Neural progenitor cell (in vitro differentiated cells): ENCODE measurements at regions not wholly inside any gene's neighbourhood (a gene's known extent, or its start where the extent isn't known, plus 50 kb on each side); places are given as distances from the start of the nearest gene placed in this dataset. TPM values are rescaled to one million over a fixed set of nuclear protein-coding genes. Genes with fewer than 3 reads are reported as not detected.
"Not testable (repeated sequence)": the region's sequence is repeated elsewhere in the genome, so short reads cannot be mapped to it uniquely, and the experiment has no call there.

Experiments
- DNase-seq: peaks from one replicate; pipeline ENCODE4 v3.0.0-alpha.2; 2016; ENCODE audit warnings: low spot score
- H2AFZ ChIP-seq: fragments of 200-600 bp; sonication (generic); replicated peaks from 2 replicates; pipeline ENCODE4 v1.6.1; 2016; ENCODE audit warnings: antibody characterized with exemption
- H3F3A ChIP-seq: fragments of 200-600 bp; sonication (generic); 2 replicates; pipeline ENCODE4 v1.6.1; 2016; ENCODE audit warnings: antibody characterized with exemption, low read depth
- H3K27ac ChIP-seq: fragments of 200-600 bp; sonication (generic); 2 replicates; pipeline ENCODE4 v1.5.1; 2016; ENCODE audit warnings: mild to moderate bottlenecking
- H3K27me3 ChIP-seq: fragments of 200-600 bp; sonication (generic); 2 replicates; pipeline ENCODE4 v1.6.1; 2016; ENCODE audit warnings: mild to moderate bottlenecking, moderate library complexity
- H3K36me3 ChIP-seq: fragments of 200-600 bp; sonication (generic); 2 replicates; pipeline ENCODE4 v1.5.1; 2016
- H3K4me1 ChIP-seq: fragments of 200-600 bp; sonication (generic); 2 replicates; pipeline ENCODE4 v1.6.1; 2016; ENCODE audit warnings: mixed run types
- H3K4me2 ChIP-seq: fragments of 200-600 bp; sonication (generic); 2 replicates; pipeline ENCODE4 v1.6.1; 2016
- H3K4me3 ChIP-seq: fragments of 200-600 bp; sonication (generic); 2 replicates; pipeline ENCODE4 v1.5.1; 2016
- H3K79me2 ChIP-seq: fragments of 200-600 bp; sonication (generic); 2 replicates; pipeline ENCODE4 v1.6.1; 2016; ENCODE audit warnings: low read depth
- H3K9ac ChIP-seq: fragments of 200-600 bp; sonication (generic); 2 replicates; pipeline ENCODE4 v1.6.1; 2016
- H3K9me3 ChIP-seq: fragments of 200-600 bp; sonication (generic); 2 replicates; pipeline ENCODE4 v1.5.1; 2016; ENCODE audit warnings: low read depth
- H4K20me1 ChIP-seq: fragments of 200-600 bp; sonication (generic); 2 replicates; pipeline ENCODE4 v1.6.1; 2016; ENCODE audit warnings: low read depth
- H3K27ac Mint-ChIP-seq: 3 replicates; pipeline ENCODE4 v1.8.0; 2021; ENCODE audit warnings: mixed read lengths
- H3K27me3 Mint-ChIP-seq: 2 replicates; pipeline ENCODE4 v1.8.0; 2022; ENCODE audit warnings: low read depth, mild to moderate bottlenecking, inconsistent platforms, moderate library complexity, mixed read lengths; ENCODE audit not compliant: insufficient read depth
- H3K36me3 Mint-ChIP-seq: 3 replicates; pipeline ENCODE4 v1.8.0; 2021; ENCODE audit warnings: mixed read lengths
- H3K4me1 Mint-ChIP-seq: 3 replicates; pipeline ENCODE4 v1.8.0; 2021; ENCODE audit warnings: mixed read lengths
- H3K4me3 Mint-ChIP-seq: 3 replicates; pipeline ENCODE4 v1.8.0; 2021; ENCODE audit warnings: mild to moderate bottlenecking, moderate library complexity, mixed read lengths
- H3K9me3 Mint-ChIP-seq: 3 replicates; pipeline ENCODE4 v1.8.0; 2020; ENCODE audit warnings: mixed read lengths
- microRNA-seq: library from miRNA; unstranded; fragments of <30 nt; microRNA quantifications from one replicate; pipeline ENCODE4, GENCODE V29; 2016
- small RNA-seq: library from RNA; depleted of rRNA; stranded (forward); fragments of <200 nt; gene quantifications from one replicate; pipeline ENCODE3, GENCODE V24; 2015

- not testable (repeated sequence) for DNase-seq
Observed at GRCh38 chr21:8443093-8443492, 2078.3 kb upstream of the TPTE start.

GRCh38 chr21:8449807-8450206 lies 2071.6 kb upstream of the TPTE start:
- H4K20me1 ChIP-seq, H3F3A ChIP-seq, H3K4me2 ChIP-seq, H3K36me3 ChIP-seq, H3K27me3 Mint-ChIP-seq, H2AFZ ChIP-seq, H3K9me3 ChIP-seq, H3K9ac ChIP-seq, H3K4me3 Mint-ChIP-seq, H3K27ac ChIP-seq, H3K4me1 ChIP-seq, H3K27ac Mint-ChIP-seq, H3K36me3 Mint-ChIP-seq, H3K4me3 ChIP-seq, DNase-seq, H3K79me2 ChIP-seq, H3K27me3 ChIP-seq, H3K9me3 Mint-ChIP-seq, H3K4me1 Mint-ChIP-seq: not testable (repeated sequence)

More at GRCh38 chr21:8443093-8443492, 2078.3 kb upstream of the TPTE start:
- not testable (repeated sequence) for H3K27me3 ChIP-seq, H4K20me1 ChIP-seq, H3K4me2 ChIP-seq, H3K9me3 Mint-ChIP-seq, H3K4me3 Mint-ChIP-seq, H3F3A ChIP-seq, H3K4me3 ChIP-seq, H3K4me1 Mint-ChIP-seq, H3K79me2 ChIP-seq, H3K9me3 ChIP-seq, H3K27ac ChIP-seq, H3K36me3 ChIP-seq, H3K9ac ChIP-seq, H3K27me3 Mint-ChIP-seq, H3K27ac Mint-ChIP-seq, H3K36me3 Mint-ChIP-seq, H2AFZ ChIP-seq, H3K4me1 ChIP-seq

GRCh38 chr21:8455279-8456128 lies 2065.9 kb upstream of the TPTE start:
- H3K4me1 ChIP-seq, H3K4me3 Mint-ChIP-seq, H2AFZ ChIP-seq, H3K9ac ChIP-seq, H3K4me2 ChIP-seq, H3K27ac Mint-ChIP-seq, H3K36me3 ChIP-seq, H3K9me3 ChIP-seq, H3K9me3 Mint-ChIP-seq, H3F3A ChIP-seq, H4K20me1 ChIP-seq, H3K36me3 Mint-ChIP-seq, H3K27ac ChIP-seq, H3K79me2 ChIP-seq, H3K4me1 Mint-ChIP-seq, H3K27me3 ChIP-seq, DNase-seq, H3K4me3 ChIP-seq, H3K27me3 Mint-ChIP-seq: not testable (repeated sequence)

GRCh38 chr21:8464403-8465152 lies 2056.8 kb upstream of the TPTE start:
- H3K9ac ChIP-seq, H3K4me1 Mint-ChIP-seq: not testable (repeated sequence)

GRCh38 chr21:8466642-8467041 lies 2054.7 kb upstream of the TPTE start:
- not testable (repeated sequence) for H3K27me3 ChIP-seq, H3K9ac ChIP-seq, H3K9me3 Mint-ChIP-seq, H4K20me1 ChIP-seq, H3K27me3 Mint-ChIP-seq, H3K9me3 ChIP-seq, DNase-seq, H3K79me2 ChIP-seq, H3F3A ChIP-seq, H3K4me3 Mint-ChIP-seq, H3K4me3 ChIP-seq, H3K4me2 ChIP-seq, H3K4me1 ChIP-seq, H3K36me3 ChIP-seq, H2AFZ ChIP-seq, H3K27ac Mint-ChIP-seq, H3K4me1 Mint-ChIP-seq, H3K27ac ChIP-seq, H3K36me3 Mint-ChIP-seq

More at GRCh38 chr21:8464403-8465152, 2056.8 kb upstream of the TPTE start:
- H3K4me3 ChIP-seq, H3K27me3 Mint-ChIP-seq, H3K79me2 ChIP-seq, H3K36me3 ChIP-seq, H2AFZ ChIP-seq, H3K27me3 ChIP-seq, H3K36me3 Mint-ChIP-seq, H3K4me2 ChIP-seq, H3F3A ChIP-seq, H4K20me1 ChIP-seq, H3K27ac Mint-ChIP-seq, H3K4me1 ChIP-seq, DNase-seq, H3K4me3 Mint-ChIP-seq, H3K9me3 Mint-ChIP-seq, H3K27ac ChIP-seq, H3K9me3 ChIP-seq: not testable (repeated sequence)

Small RNAs in the stretch of these regions (microRNA-seq; reads per million reads assigned to microRNA genes)
- gene MIR6724-3 = not detected
- not detected for gene MIR6724-4

Small RNAs in the stretch of these regions (small RNA-seq; reads per million reads assigned to genes)
- not detected for gene MIR6724-3
- not detected for gene MIR6724-4
- not detected for gene RF01518
- not detected for gene RNA5-8SN2
